Colonic mucosa (tissue), 4 donors: ENCODE measurements at regions not wholly inside any gene's neighbourhood (a gene's known extent, or its start where the extent isn't known, plus 50 kb on each side); places are given as distances from the start of the nearest gene placed in this dataset.

Experiments used
- DNase-seq: peaks from one replicate; pipeline ENCODE4 v3.0.0-alpha.2; 2020
- H3K27ac ChIP-seq: fragments of 200-600 bp; one replicate; pipeline ENCODE4 v1.8.0; 2021
- H3K27me3 ChIP-seq: fragments of 200-600 bp; one replicate; pipeline ENCODE4 v1.8.0; 2021
- H3K36me3 ChIP-seq: fragments of 200-600 bp; one replicate; pipeline ENCODE4 v1.8.0; 2021
- H3K4me1 ChIP-seq: fragments of 200-600 bp; one replicate; pipeline ENCODE4 v1.8.0; 2021; ENCODE audit warnings: mild to moderate bottlenecking
- H3K4me3 ChIP-seq: fragments of 200-600 bp; one replicate; pipeline ENCODE4 v1.8.0; 2021
- H3K9ac ChIP-seq, 2 donors: one replicate each; pipeline ENCODE4 v1.7.0; 2013; ENCODE audit warnings: control low read depth in 2 of 2, low read depth in 2 of 2, low read length in 2 of 2
- H3K9me3 ChIP-seq: fragments of 200-600 bp; one replicate; pipeline ENCODE4 v1.8.0; 2021
- CTCF ChIP-seq: fragments of 200-600 bp; IDR thresholded peaks from one replicate; pipeline ENCODE4 v1.8.0; 2022; ENCODE audit warnings: antibody characterized with exemption, mild to moderate bottlenecking
- intact Hi-C: fragments of 100-400 bp; cut with DNase I; formaldehyde crosslinking; loops from one replicate; pipeline ENCODE4 v1.14.1; 2022
- donor health status: healthy.
- donor health status: DM: no; HTN: no; CAD: no.
- donor health status: DM: no; HTN: no; CAD: no.

GRCh38 chr16:51049276-51049675, 101.8 kb downstream of the SALL1 start:
- no peaks in the 10 kb centered on the region for H3K4me1 ChIP-seq
- intact Hi-C loops: no loop called here
- H3K9ac ChIP-seq: no peak overlapping the region
- H3K27me3 ChIP-seq: no peaks in the 10 kb centered on the region
- H3K4me3 ChIP-seq: no peak overlapping the region
- DNase-seq: no peak
- H3K27ac ChIP-seq: no peak overlapping the region
- no peaks in the 10 kb centered on the region for H3K36me3 ChIP-seq
- no peak for TF ChIP-seq CTCF
- H3K9me3 ChIP-seq: no peaks in the 10 kb centered on the region

GRCh38 chr16:51048544-51048943, 102.5 kb downstream of the SALL1 start:
- intact Hi-C loops: no loop called here
- Histone ChIP-seq H3K9me3 (no peaks in the 10 kb centered on the region), H3K36me3 (no peaks in the 10 kb centered on the region), H3K27ac (no peak overlapping the region), H3K9ac (no peak overlapping the region), H3K27me3 (no peaks in the 10 kb centered on the region), H3K4me1 (no peaks in the 10 kb centered on the region), H3K4me3 (no peak overlapping the region)
- DNase-seq: no peak
- no peak for TF ChIP-seq CTCF

GRCh38 chr16:51045794-51046193, 105.3 kb downstream of the SALL1 start:
- no peaks in the 10 kb centered on the region for H3K4me1 ChIP-seq
- no peaks in the 10 kb centered on the region for H3K36me3 ChIP-seq
- intact Hi-C loops: no loop called here
- H3K9me3 ChIP-seq: no peaks in the 10 kb centered on the region
- H3K9ac ChIP-seq: no peak overlapping the region
- no peak for TF ChIP-seq CTCF
- no peak overlapping the region for H3K4me3 ChIP-seq
- no peaks in the 10 kb centered on the region for H3K27me3 ChIP-seq
- no peak for DNase-seq
- H3K27ac ChIP-seq: no peak overlapping the region

GRCh38 chr16:51045186-51045585, 105.9 kb downstream of the SALL1 start:
- Histone ChIP-seq H3K4me1 (no peaks in the 10 kb centered on the region), H3K9me3 (no peaks in the 10 kb centered on the region), H3K27me3 (no peaks in the 10 kb centered on the region), H3K36me3 (no peaks in the 10 kb centered on the region), H3K4me3 (no peak overlapping the region), H3K27ac (no peak overlapping the region), H3K9ac (no peak overlapping the region)
- TF ChIP-seq CTCF: no peak
- intact Hi-C loops: no loop called here
- DNase-seq: no peak

GRCh38 chr16:51041546-51041945, 109.5 kb downstream of the SALL1 start:
- no peak for TF ChIP-seq CTCF
- Histone ChIP-seq H3K4me3 (no peak overlapping the region), H3K9me3 (no peaks in the 10 kb centered on the region), H3K36me3 (no peaks in the 10 kb centered on the region), H3K27me3 (no peaks in the 10 kb centered on the region), H3K9ac (no peak overlapping the region), H3K4me1 (no peaks in the 10 kb centered on the region), H3K27ac (no peak overlapping the region)
- no peak for DNase-seq
- intact Hi-C loops: no loop called here

GRCh38 chr16:51040637-51041036, 110.4 kb downstream of the SALL1 start:
- Histone ChIP-seq H3K36me3 (no peaks in the 10 kb centered on the region), H3K4me1 (no peaks in the 10 kb centered on the region), H3K27ac (no peak overlapping the region), H3K27me3 (no peaks in the 10 kb centered on the region), H3K9me3 (no peaks in the 10 kb centered on the region), H3K9ac (no peak overlapping the region), H3K4me3 (no peak overlapping the region)
- intact Hi-C loops: no loop called here
- DNase-seq: no peak
- TF ChIP-seq CTCF: no peak
